Immature natural killer cell (primary cell): ENCODE measurements at regions not wholly inside any gene's neighbourhood (a gene's known extent, or its start where the extent isn't known, plus 50 kb on each side); places are given as distances from the start of the nearest gene placed in this dataset.

Experiments
- DNase-seq, 3 donors: peaks; one replicate each; pipeline ENCODE4 v3.0.0; 2022; ENCODE audit warnings: mixed read lengths in 1 of 3
- H3K27ac Mint-ChIP-seq, 6 donors: one replicate each; pipeline ENCODE4 v1.8.0; 2020; ENCODE audit warnings: mixed read lengths in 6 of 6, mild to moderate bottlenecking in 5 of 6, inconsistent platforms in 4 of 6, moderate library complexity in 3 of 6
- H3K27me3 Mint-ChIP-seq, 3 donors: one replicate each; pipeline ENCODE4 v1.8.0; 2020 to 2021; ENCODE audit warnings: low read depth in 3 of 3, mild to moderate bottlenecking in 3 of 3, mixed read lengths in 3 of 3, moderate library complexity in 3 of 3, inconsistent platforms in 1 of 3
- H3K36me3 Mint-ChIP-seq, 3 donors: one replicate each; pipeline ENCODE4 v1.8.0; 2020; ENCODE audit warnings: mixed read lengths in 3 of 3, inconsistent platforms in 2 of 3, mild to moderate bottlenecking in 2 of 3
- H3K4me1 Mint-ChIP-seq, 2 donors: one replicate each; pipeline ENCODE4 v1.8.0; 2020; ENCODE audit warnings: inconsistent platforms in 2 of 2, mild to moderate bottlenecking in 2 of 2, mixed read lengths in 2 of 2, moderate library complexity in 1 of 2
- H3K4me3 Mint-ChIP-seq, 5 donors: one replicate each; pipeline ENCODE4 v1.8.0; 2020; ENCODE audit warnings: mild to moderate bottlenecking in 5 of 5, mixed read lengths in 5 of 5, inconsistent platforms in 3 of 5, moderate library complexity in 3 of 5
- H3K9me3 Mint-ChIP-seq, 6 donors: one replicate each; pipeline ENCODE4 v1.8.0; 2020; ENCODE audit warnings: mild to moderate bottlenecking in 6 of 6, mixed read lengths in 6 of 6, inconsistent platforms in 4 of 6, moderate library complexity in 3 of 6

DNA sequence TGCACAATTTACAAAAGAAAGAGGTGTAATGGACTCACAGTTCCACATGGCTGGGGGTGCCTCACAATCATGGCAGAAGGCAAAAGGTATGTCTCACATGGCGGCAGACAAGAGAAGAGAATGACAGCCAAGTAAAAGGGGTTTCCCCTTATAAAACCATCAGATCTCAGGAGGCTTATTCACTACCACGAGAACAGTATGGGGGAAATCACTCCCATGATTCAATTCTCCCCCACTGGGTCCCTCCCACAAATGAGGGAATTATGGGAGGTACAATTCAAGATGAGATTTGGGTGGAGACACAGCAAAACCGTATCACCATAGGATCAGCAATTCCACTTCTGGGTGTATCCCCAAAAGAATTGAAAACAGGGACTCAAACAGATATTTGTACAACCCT, 97.5 kb upstream of the STX18 start:
- H3K27me3 Mint-ChIP-seq = peaks cover 0 to 3% (median 0%) of the 10 kb centered on the region in 3 donors
- peaks cover 0 to 8% (median 0%) of the 10 kb centered on the region in 3 donors for H3K36me3 Mint-ChIP-seq
- no peak overlapping the region for H3K4me3 Mint-ChIP-seq
- no peak overlapping the region for H3K27ac Mint-ChIP-seq
- H3K4me1 Mint-ChIP-seq = no peaks in the 10 kb centered on the region
- no peak for DNase-seq
- H3K9me3 Mint-ChIP-seq = no peaks in the 10 kb centered on the region

DNA sequence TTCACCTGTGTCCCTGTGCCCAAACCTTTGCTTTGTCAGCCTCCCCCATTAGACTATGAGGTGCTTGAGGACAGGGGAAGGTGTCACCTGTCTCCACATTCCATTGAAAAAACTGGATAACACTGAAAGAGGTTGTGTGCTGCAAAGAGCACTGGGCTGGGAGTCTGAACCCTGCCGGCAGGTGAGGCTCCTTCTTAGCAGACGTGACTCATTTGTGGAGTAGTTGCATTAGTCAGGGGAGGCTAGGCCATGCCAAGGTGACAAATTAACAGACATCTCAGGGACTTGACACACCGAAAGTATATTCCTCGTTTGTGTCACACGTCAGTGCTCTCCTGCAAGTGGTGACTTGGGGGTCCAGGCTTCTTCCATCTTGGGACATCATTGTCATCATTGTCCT, 95.9 kb upstream of the STX18 start:
- Mint-ChIP-seq H3K4me3 (no peak overlapping the region), H3K4me1 (no peaks in the 10 kb centered on the region)
- no peak for DNase-seq

DNA sequence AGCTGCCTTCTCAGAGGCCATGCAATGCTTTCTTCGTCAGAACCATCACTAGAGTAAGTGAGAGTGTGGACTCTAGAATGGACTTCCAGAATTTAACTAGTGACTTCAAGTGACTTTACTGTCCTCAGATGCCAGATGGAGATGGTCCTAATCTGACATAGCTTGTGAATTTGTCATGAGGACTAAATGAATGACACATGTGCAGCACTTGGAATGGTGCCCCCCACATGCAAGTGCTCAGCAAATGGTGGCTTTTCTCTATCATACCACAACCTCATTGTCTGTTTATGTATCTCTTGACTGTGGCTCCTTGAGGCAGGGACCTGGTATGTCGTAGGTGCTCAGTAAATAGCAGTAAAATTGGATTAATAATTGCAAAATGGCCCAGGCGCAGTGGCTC, 91.6 kb upstream of the STX18 start:
- Mint-ChIP-seq H3K4me3 (no peak overlapping the region), H3K36me3 (peaks cover 0 to 8% (median 0%) of the 10 kb centered on the region in 3 donors), H3K27me3 (peaks cover 0 to 3% (median 0%) of the 10 kb centered on the region in 3 donors), H3K4me1 (no peaks in the 10 kb centered on the region), H3K27ac (no peak overlapping the region), H3K9me3 (no peaks in the 10 kb centered on the region)
- DNase-seq = no peak

More for the DNA sequence above, 95.9 kb upstream of the STX18 start:
- no peaks in the 10 kb centered on the region for H3K9me3 Mint-ChIP-seq
- H3K27ac Mint-ChIP-seq = no peak overlapping the region
- H3K36me3 Mint-ChIP-seq = peaks cover 0 to 8% (median 0%) of the 10 kb centered on the region in 3 donors
- H3K27me3 Mint-ChIP-seq = peaks cover 0 to 3% (median 0%) of the 10 kb centered on the region in 3 donors

DNA sequence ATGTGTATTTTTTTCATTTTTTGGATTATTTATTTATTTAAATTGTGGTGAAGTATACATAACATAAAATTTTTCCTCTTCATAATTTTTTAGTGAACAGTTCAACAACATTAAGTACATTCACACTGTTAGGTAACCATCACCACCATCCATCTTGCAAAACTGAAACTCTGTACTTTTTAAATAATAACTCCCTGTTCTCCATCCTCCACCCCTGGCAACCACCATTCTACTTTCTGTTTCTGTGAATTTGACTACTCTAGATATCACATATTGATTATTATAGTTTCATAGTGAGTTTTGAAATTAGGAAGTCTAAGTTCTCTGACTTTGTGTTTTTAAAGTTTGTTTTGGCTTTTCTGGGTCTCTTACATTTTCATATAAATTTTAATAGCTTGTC, 89.3 kb upstream of the STX18 start:
- H3K9me3 Mint-ChIP-seq = no peaks in the 10 kb centered on the region
- H3K4me3 Mint-ChIP-seq = no peak overlapping the region
- DNase-seq = no peak
- no peak overlapping the region for H3K27ac Mint-ChIP-seq
- peaks cover 0 to 3% (median 0%) of the 10 kb centered on the region in 3 donors for H3K27me3 Mint-ChIP-seq
- H3K4me1 Mint-ChIP-seq = no peaks in the 10 kb centered on the region
- H3K36me3 Mint-ChIP-seq = peaks cover 0 to 4% (median 0%) of the 10 kb centered on the region in 3 donors

DNA sequence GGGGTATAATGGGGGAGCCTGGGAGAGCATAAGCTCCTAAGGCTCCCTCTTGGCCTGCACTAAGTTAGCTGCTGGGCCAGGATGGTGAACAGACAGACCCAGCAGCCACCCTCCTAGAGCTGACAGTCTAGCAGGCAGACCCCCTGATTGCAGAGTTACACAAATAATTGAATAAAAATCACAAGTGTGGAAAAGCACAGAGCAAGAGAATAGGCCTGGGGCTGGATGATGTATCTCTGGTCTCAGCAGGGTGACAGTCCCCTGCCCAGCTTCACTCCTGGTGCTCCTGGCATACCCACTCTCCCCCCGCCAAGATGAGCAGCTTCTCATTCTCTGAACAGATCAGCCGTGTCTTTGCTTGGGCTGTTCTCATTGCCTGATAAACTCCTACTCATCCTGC, 86.1 kb upstream of the STX18 start:
- Mint-ChIP-seq H3K27ac (no peak overlapping the region), H3K4me1 (no peaks in the 10 kb centered on the region), H3K27me3 (no peaks in the 10 kb centered on the region), H3K9me3 (no peaks in the 10 kb centered on the region), H3K36me3 (no peaks in the 10 kb centered on the region), H3K4me3 (no peak overlapping the region)
- DNase-seq = no peak

DNA sequence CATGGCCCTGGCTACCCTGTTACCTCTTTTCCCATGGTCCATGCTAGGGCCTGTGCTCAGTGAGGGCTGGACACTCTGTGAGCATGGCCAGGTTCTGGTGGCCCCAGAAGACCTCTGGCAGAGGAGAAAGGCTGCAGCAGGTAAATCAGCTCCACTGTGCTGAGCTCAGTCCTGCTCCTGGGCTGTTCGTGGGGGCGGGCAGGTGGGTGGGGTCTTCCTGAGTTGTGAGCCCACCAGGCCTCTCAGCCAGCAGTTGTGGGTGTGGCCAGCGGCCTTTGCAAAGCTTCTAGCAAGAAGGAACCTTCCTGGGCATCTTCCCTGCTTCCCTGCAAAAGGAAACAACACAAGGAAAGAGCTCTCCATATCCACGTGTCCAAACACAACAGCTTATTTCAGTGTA, 85.3 kb upstream of the STX18 start:
- Mint-ChIP-seq H3K36me3 (no peaks in the 10 kb centered on the region), H3K27ac (no peak overlapping the region), H3K27me3 (no peaks in the 10 kb centered on the region), H3K4me1 (no peaks in the 10 kb centered on the region), H3K4me3 (no peak overlapping the region), H3K9me3 (no peaks in the 10 kb centered on the region)
- DNase-seq = no peak

DNA sequence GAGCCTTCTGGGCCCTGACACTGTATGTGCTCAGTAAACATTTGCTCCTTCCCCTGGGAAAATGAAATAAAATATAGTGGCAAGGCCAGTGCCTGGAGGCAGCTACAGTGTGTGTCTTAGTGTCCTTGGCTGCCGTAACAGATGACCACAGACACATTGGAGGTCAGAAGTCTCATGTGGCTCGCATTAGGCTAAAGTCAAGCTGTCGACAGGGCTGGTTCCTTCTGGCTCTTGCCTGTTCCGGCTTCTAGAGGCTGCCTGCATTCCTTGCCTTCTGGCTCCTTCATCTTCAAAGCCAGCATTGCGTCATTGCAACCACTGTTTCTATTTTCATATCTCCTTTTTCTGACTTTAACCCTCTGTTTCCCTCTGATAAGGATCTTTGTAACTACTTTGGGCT, 83.6 kb upstream of the STX18 start:
- Mint-ChIP-seq H3K27me3 (no peaks in the 10 kb centered on the region), H3K4me3 (no peak overlapping the region), H3K36me3 (no peaks in the 10 kb centered on the region), H3K4me1 (no peaks in the 10 kb centered on the region), H3K9me3 (no peaks in the 10 kb centered on the region), H3K27ac (no peak overlapping the region)
- no peak for DNase-seq

DNA sequence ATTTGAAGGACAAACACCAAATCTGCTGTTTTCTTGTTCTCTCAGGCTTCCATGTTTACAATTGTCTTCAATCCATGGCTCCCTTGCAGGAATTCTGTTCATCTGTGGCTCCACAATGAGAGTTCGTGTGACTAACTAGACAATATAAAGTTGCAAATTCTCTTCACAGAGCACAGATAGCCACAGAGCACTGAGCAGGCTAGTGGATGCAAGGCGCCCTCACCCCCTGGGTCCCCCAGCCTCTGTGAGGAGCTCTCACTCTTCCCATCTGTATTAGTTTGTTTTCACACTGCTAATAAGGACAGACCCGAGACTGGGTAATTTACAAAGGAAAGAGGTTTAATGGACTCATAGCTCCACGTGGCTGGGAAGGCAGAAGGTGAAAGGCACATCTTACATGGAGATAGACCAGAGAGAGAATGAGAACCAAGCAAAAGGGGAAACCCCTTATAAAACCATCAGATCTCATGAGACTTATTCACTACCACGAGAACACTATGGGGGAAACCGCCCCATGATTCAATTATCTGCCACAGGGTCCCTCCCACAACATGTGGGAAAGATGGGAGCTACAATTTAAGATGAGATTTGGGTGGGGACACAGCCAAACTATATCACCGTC, 82.5 kb upstream of the STX18 start:
- H3K36me3 Mint-ChIP-seq = no peaks in the 10 kb centered on the region
- H3K27ac Mint-ChIP-seq = no peak overlapping the region
- H3K4me1 Mint-ChIP-seq = no peaks in the 10 kb centered on the region
- H3K4me3 Mint-ChIP-seq = no peak overlapping the region
- no peak for DNase-seq
- H3K9me3 Mint-ChIP-seq = no peaks in the 10 kb centered on the region
- H3K27me3 Mint-ChIP-seq = no peaks in the 10 kb centered on the region

DNA sequence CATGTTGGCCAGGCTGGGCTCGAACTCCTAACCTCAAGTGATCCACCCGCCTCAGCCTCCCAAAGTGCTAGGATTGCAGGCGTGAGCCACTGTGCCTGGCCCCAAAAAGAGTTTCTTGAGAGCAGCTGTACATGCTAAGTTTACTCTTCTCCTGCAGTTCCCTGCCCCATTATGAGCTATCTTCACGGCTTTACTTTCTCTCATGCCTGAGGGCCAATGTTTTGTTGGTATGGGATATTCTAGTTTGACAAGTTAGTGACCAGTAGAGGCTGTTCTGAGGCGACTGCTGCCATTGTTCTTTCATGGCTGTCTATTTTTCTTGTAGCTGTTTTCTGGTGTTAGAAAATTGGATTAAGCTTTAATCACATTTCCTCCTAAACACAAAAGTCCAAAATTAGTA, 78.0 kb upstream of the STX18 start:
- Mint-ChIP-seq H3K4me3 (no peak overlapping the region), H3K9me3 (no peaks in the 10 kb centered on the region), H3K27me3 (no peaks in the 10 kb centered on the region), H3K4me1 (no peaks in the 10 kb centered on the region), H3K36me3 (no peaks in the 10 kb centered on the region), H3K27ac (no peak overlapping the region)
- no peak for DNase-seq

DNA sequence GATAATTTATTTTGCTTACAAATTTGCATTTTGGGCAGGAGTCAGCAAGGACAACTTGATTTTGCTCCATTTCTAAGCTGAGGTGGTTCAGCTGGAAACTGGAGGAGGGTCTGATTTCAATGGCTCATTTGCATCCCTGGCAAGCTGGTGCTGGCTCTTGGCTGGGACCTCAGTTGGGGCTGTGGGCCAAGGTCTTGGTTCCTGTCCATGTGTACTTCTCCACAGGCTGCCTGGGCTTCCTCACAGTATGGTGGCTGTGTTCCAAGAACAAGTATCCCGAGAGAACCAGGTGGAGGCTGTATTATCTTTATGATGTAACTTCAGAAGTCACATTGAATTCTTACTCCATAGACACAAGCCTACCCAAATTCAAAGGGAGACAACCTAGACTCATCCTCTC, 77.0 kb upstream of the STX18 start:
- no peak for DNase-seq
- Mint-ChIP-seq H3K4me1 (no peaks in the 10 kb centered on the region), H3K27me3 (peaks cover 0 to 2% (median 0%) of the 10 kb centered on the region in 3 donors), H3K9me3 (no peaks in the 10 kb centered on the region), H3K4me3 (no peak overlapping the region), H3K36me3 (no peaks in the 10 kb centered on the region), H3K27ac (no peak overlapping the region)

DNA sequence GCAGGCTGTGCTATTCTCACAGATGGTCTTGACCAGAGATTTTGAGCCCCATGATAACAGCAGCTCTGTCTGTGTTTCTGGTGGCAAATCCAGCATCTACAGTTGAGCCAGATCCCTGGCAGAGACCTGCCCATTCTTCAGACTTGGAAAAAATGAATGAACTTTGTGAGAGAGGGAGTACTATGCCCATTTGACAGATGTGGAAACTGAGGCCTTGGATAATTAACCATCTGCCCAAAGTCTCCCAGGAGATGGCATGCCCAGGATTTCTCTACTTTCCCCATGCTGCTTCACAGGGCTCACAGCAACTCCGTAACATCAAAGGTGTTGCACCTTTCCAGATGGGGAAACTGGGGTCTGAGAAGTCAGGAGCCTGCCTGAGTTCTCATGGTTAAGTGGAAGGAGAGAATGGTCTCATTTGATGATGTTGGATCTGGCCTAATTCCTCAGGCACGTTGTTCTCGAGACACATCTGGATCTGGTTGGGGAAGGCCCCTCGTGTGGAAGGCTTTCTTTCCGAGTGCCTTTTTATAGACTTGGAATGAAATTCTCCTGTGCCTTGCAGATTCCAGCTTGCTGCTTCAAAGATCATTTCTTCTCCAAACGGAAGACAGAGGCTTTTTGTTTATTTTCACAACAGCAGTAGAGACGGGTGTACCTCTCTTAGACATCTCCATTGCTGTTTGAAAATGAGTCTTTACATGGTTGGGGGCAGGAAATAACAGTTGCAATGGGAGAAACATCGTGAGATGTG, 73.3 kb upstream of the STX18 start:
- Mint-ChIP-seq H3K4me3 (no peak overlapping the region), H3K4me1 (no peaks in the 10 kb centered on the region), H3K9me3 (no peaks in the 10 kb centered on the region), H3K27me3 (peaks cover 0 to 2% (median 0%) of the 10 kb centered on the region in 3 donors), H3K27ac (no peak overlapping the region), H3K36me3 (peaks cover 3 to 6% (median 3%) of the 10 kb centered on the region in 3 donors)
- DNase-seq = no peak

DNA sequence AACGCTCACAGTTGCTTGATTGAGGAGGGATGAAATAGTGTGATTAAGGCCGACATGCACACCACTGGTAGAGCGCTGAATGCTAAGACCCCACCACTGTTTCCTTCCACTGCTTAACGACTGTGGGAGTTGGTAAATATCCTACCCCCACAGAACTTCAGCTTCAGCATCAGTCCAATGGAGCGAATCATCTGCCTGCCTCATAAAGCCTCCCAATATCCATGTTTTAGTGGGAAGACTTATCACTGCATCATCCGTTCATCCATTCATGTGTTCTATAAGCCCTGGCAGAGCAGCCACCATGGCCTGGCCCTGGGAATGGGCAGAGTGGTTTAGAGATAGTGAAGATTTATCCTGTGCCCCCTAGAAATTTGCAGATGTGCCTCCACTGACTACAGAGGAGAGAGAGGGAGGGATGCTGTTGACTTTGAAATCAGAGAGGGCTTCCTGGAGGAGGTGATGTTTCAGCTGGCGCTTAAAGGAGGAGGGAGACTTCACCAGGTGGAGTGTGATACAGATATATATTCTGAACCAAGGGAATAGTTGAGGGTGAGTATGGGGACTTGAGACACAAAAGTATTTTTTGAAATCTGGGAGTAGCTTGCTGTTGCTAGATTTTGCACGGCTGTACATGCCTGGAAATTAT, 71.9 kb upstream of the STX18 start:
- DNase-seq = no peak
- peaks cover 3 to 6% (median 3%) of the 10 kb centered on the region in 3 donors for H3K36me3 Mint-ChIP-seq
- peaks cover 0 to 2% (median 0%) of the 10 kb centered on the region in 3 donors for H3K27me3 Mint-ChIP-seq
- H3K27ac Mint-ChIP-seq = no peak overlapping the region
- H3K4me1 Mint-ChIP-seq = no peaks in the 10 kb centered on the region
- no peak overlapping the region for H3K4me3 Mint-ChIP-seq
- no peaks in the 10 kb centered on the region for H3K9me3 Mint-ChIP-seq

DNA sequence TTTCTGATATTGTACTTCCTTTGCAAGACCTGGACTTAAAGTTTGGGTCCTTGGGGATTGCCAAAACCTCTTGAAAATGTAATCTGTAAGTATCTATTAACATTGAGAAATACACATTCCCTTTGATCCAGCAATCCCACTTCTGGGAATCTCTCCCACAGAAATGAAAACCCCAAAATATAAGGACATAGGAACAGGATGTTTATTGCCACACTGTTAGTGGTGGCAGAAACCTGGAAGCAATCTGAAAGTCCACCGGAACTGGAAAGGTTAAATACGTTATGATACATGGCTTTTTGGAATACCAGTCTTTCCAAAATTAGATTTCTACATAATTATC, 71.2 kb upstream of the STX18 start:
- H3K9me3 Mint-ChIP-seq = no peaks in the 10 kb centered on the region
- H3K27me3 Mint-ChIP-seq = peaks cover 0 to 2% (median 0%) of the 10 kb centered on the region in 3 donors

DNA sequence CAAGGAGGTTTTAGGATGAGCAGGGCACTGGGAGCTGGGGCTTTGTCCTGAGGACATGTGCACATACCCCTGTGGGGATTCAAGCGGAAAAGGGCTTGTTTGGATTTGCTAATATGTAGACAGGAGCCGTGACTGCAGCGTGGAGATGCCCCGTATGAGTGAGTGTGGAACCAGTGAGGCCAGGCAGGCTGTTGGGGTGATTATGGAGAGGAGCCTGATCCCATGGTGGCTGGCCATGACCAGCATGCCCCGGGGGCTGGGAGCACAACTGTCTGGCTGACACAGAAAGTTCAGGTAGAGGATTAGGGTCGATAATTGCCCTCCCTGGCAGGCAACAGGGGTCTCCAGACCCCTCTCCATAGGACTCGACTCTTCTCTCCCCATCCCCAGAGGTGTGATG, 68.8 kb upstream of the STX18 start:
- peaks cover 3 to 9% (median 3%) of the 10 kb centered on the region in 3 donors for H3K36me3 Mint-ChIP-seq
- H3K27me3 Mint-ChIP-seq = peaks cover 0 to 2% (median 0%) of the 10 kb centered on the region in 3 donors
- no peak for DNase-seq
- no peaks in the 10 kb centered on the region for H3K4me1 Mint-ChIP-seq
- no peaks in the 10 kb centered on the region for H3K9me3 Mint-ChIP-seq
- H3K27ac Mint-ChIP-seq = no peak overlapping the region
- no peak overlapping the region for H3K4me3 Mint-ChIP-seq

More for the DNA sequence above, 71.2 kb upstream of the STX18 start:
- peaks cover 3 to 6% (median 3%) of the 10 kb centered on the region in 3 donors for H3K36me3 Mint-ChIP-seq
- no peaks in the 10 kb centered on the region for H3K4me1 Mint-ChIP-seq
- no peak for DNase-seq
- H3K4me3 Mint-ChIP-seq = no peak overlapping the region
- no peak overlapping the region for H3K27ac Mint-ChIP-seq
